Globus pallidus (tissue), 1 donor: ENCODE measurements at regions not wholly inside any gene's neighbourhood (a gene's known extent, or its start where the extent isn't known, plus 50 kb on each side); places are given as distances from the start of the nearest gene placed in this dataset.
"Not testable (repeated sequence)": the region's sequence is repeated elsewhere in the genome, so short reads cannot be mapped to it uniquely, and the experiment has no call there.

ENCODE experiments used
- DNase-seq: peaks from one replicate; pipeline ENCODE4 v3.0.0-alpha.2; 2015; ENCODE audit warnings: low spot score

GRCh38 chr14:71396050-71396677 lies 488.9 kb downstream of the PCNX1 start:
- no peak for DNase-seq

GRCh38 chr14:71397371-71397770 lies 490.1 kb downstream of the PCNX1 start:
- DNase-seq, result no peak

- no peak for DNase-seq
Measured at GRCh38 chr14:71398450-71398849, 491.2 kb downstream of the PCNX1 start.

- DNase-seq, result no peak
Measured at GRCh38 chr14:71399057-71399487, 491.8 kb downstream of the PCNX1 start.

- no peak for DNase-seq
Measured at GRCh38 chr14:71400871-71401321, 493.6 kb downstream of the PCNX1 start.

GRCh38 chr14:71402415-71402814 lies 495.2 kb downstream of the PCNX1 start:
- DNase-seq, result not testable (repeated sequence)

- DNase-seq, result no peak
Measured at GRCh38 chr14:71403656-71404055, 496.4 kb downstream of the PCNX1 start.

GRCh38 chr14:71405676-71406075 lies 498.4 kb downstream of the PCNX1 start:
- no peak for DNase-seq

GRCh38 chr14:71408362-71409030 lies 501.2 kb downstream of the PCNX1 start:
- DNase-seq, result no peak

GRCh38 chr14:71410578-71411284 lies 503.5 kb downstream of the PCNX1 start:
- no peak for DNase-seq

- DNase-seq, result no peak
Measured at GRCh38 chr14:71411285-71411595, 504.0 kb downstream of the PCNX1 start.

- no peak for DNase-seq
Measured at GRCh38 chr14:71411738-71412137, 504.5 kb downstream of the PCNX1 start.

GRCh38 chr14:71414631-71415403 lies 507.6 kb downstream of the PCNX1 start:
- no peak for DNase-seq

GRCh38 chr14:71415404-71415690 lies 508.1 kb downstream of the PCNX1 start:
- no peak for DNase-seq

GRCh38 chr14:71416392-71416791 lies 509.1 kb downstream of the PCNX1 start:
- no peak for DNase-seq

- no peak for DNase-seq
Measured at GRCh38 chr14:71418532-71419245, 511.4 kb downstream of the PCNX1 start.

- DNase-seq, result no peak
Measured at GRCh38 chr14:71423481-71423880, 508.7 kb upstream of the RGS6 start.

GRCh38 chr14:71424941-71425340 lies 507.3 kb upstream of the RGS6 start:
- DNase-seq, result no peak

GRCh38 chr14:71426001-71426400 lies 506.2 kb upstream of the RGS6 start:
- DNase-seq, result no peak

GRCh38 chr14:71429902-71430301 lies 502.3 kb upstream of the RGS6 start:
- no peak for DNase-seq

GRCh38 chr14:71430321-71430677 lies 501.9 kb upstream of the RGS6 start:
- no peak for DNase-seq

- DNase-seq, result no peak
Measured at GRCh38 chr14:71430678-71431376, 501.4 kb upstream of the RGS6 start.
